Naive B cell (primary cell): ENCODE measurements at regions not wholly inside any gene's neighbourhood (a gene's known extent, or its start where the extent isn't known, plus 50 kb on each side); places are given as distances from the start of the nearest gene placed in this dataset.
"Not testable (repeated sequence)": the region's sequence is repeated elsewhere in the genome, so short reads cannot be mapped to it uniquely, and the experiment has no call there.

Experiments
- ATAC-seq, 2 donors: fragments of 150-1000 bp; cut with Tn5 transposase; 2 replicates each; pipeline ENCODE4 v1.10.0; 2021; ENCODE audit warnings: low read depth in 2 of 2, mild to moderate bottlenecking in 2 of 2, moderate library complexity in 2 of 2
- DNase-seq: peaks from one replicate; pipeline ENCODE4 v3.0.0; 2022
- H3K27ac Mint-ChIP-seq, 6 donors: one replicate each; pipeline ENCODE4 v1.8.0; 2020 to 2022; ENCODE audit warnings: mild to moderate bottlenecking in 6 of 6, mixed read lengths in 6 of 6, moderate library complexity in 5 of 6, inconsistent platforms in 2 of 6
- H3K27me3 Mint-ChIP-seq, 3 donors: one replicate each; pipeline ENCODE4 v1.8.0; 2021 to 2022; ENCODE audit warnings: mixed read lengths in 3 of 3, mild to moderate bottlenecking in 1 of 3
- H3K36me3 Mint-ChIP-seq, 2 donors: one replicate each; pipeline ENCODE4 v1.8.0; 2020 to 2022; ENCODE audit warnings: mixed read lengths in 2 of 2, inconsistent platforms in 1 of 2, mild to moderate bottlenecking in 1 of 2
- H3K4me1 Mint-ChIP-seq, 3 donors: one replicate each; pipeline ENCODE4 v1.8.0; 2020 to 2022; ENCODE audit warnings: mixed read lengths in 3 of 3, inconsistent platforms in 1 of 3, mild to moderate bottlenecking in 1 of 3, moderate library complexity in 1 of 3
- H3K4me3 Mint-ChIP-seq, 8 donors: one replicate each; pipeline ENCODE4 v1.8.0; 2020 to 2022; ENCODE audit warnings: mild to moderate bottlenecking in 8 of 8, mixed read lengths in 8 of 8, moderate library complexity in 8 of 8, inconsistent platforms in 2 of 8
- H3K9me3 Mint-ChIP-seq, 7 donors: one replicate each; pipeline ENCODE4 v1.8.0; 2020 to 2022; ENCODE audit warnings: mixed read lengths in 7 of 7, mild to moderate bottlenecking in 5 of 7, inconsistent platforms in 2 of 7, moderate library complexity in 1 of 7

- peaks cover 0 to 6% (median 0%) of the 10 kb centered on the region in 3 donors for H3K4me1 Mint-ChIP-seq
- H3K27ac Mint-ChIP-seq: no peak overlapping the region
- ATAC-seq (no peak), DNase-seq (no peak)
- H3K9me3 Mint-ChIP-seq: peaks cover 0 to 6% (median 0%) of the 10 kb centered on the region in 7 donors
- no peaks in the 10 kb centered on the region for H3K36me3 Mint-ChIP-seq
- H3K27me3 Mint-ChIP-seq: peaks cover 9 to 36% (median 24%) of the 10 kb centered on the region in 3 donors
- no peak overlapping the region for H3K4me3 Mint-ChIP-seq
Observed at GRCh38 chr9:129312251-129313122, 134.4 kb upstream of the IER5L start.

GRCh38 chr9:129311643-129312042 lies 133.6 kb upstream of the IER5L start:
- ATAC-seq: no peak
- Mint-ChIP-seq H3K4me3 (no peak overlapping the region), H3K4me1 (peaks cover 0 to 6% (median 0%) of the 10 kb centered on the region in 3 donors), H3K9me3 (peaks cover 0 to 6% (median 0%) of the 10 kb centered on the region in 7 donors), H3K27me3 (peaks cover 6 to 31% (median 22%) of the 10 kb centered on the region in 3 donors), H3K27ac (peak overlapping the region in 1 of 6 donors; percentile 93), H3K36me3 (no peaks in the 10 kb centered on the region)
- DNase-seq: no peak

- Mint-ChIP-seq H3K27me3 (peaks cover 6 to 29% (median 22%) of the 10 kb centered on the region in 3 donors), H3K27ac (no peak overlapping the region), H3K36me3 (no peaks in the 10 kb centered on the region), H3K4me3 (no peak overlapping the region), H3K9me3 (peaks cover 0 to 6% (median 0%) of the 10 kb centered on the region in 7 donors), H3K4me1 (peaks cover 0 to 6% (median 0%) of the 10 kb centered on the region in 3 donors)
- DNase-seq (no peak), ATAC-seq (no peak)
Observed at GRCh38 chr9:129310666-129311350, 132.7 kb upstream of the IER5L start.

- DNase-seq (no peak), ATAC-seq (no peak)
- Mint-ChIP-seq H3K36me3 (no peaks in the 10 kb centered on the region), H3K9me3 (peaks cover 0 to 6% (median 0%) of the 10 kb centered on the region in 7 donors), H3K4me3 (no peak overlapping the region), H3K27ac (peak overlapping the region in 3 of 6 donors; percentile 34 to 83 (median 82)), H3K27me3 (peaks cover 6 to 36% (median 22%) of the 10 kb centered on the region in 3 donors), H3K4me1 (peaks cover 0 to 6% (median 0%) of the 10 kb centered on the region in 3 donors)
Observed at GRCh38 chr9:129309906-129310305, 131.8 kb upstream of the IER5L start.

GRCh38 chr9:129309041-129309430 lies 131.0 kb upstream of the IER5L start:
- Mint-ChIP-seq H3K4me3 (no peak overlapping the region), H3K27ac (peak overlapping the region in 1 of 6 donors; percentile 75), H3K9me3 (peaks cover 0 to 6% (median 0%) of the 10 kb centered on the region in 7 donors), H3K27me3 (peaks cover 6 to 36% (median 22%) of the 10 kb centered on the region in 3 donors), H3K36me3 (no peaks in the 10 kb centered on the region), H3K4me1 (peaks cover 0 to 6% (median 0%) of the 10 kb centered on the region in 3 donors)
- no peak for ATAC-seq
- no peak for DNase-seq

GRCh38 chr9:129307227-129307970 lies 129.3 kb upstream of the IER5L start:
- no peak overlapping the region for H3K27ac Mint-ChIP-seq

GRCh38 chr9:129306318-129306973 lies 128.4 kb upstream of the IER5L start:
- Mint-ChIP-seq H3K27ac (no peak overlapping the region), H3K4me3 (no peak overlapping the region), H3K36me3 (peaks cover 0 to 8% of the 10 kb centered on the region in 2 donors), H3K4me1 (no peaks in the 10 kb centered on the region), H3K27me3 (peaks cover 15 to 45% (median 24%) of the 10 kb centered on the region in 3 donors), H3K9me3 (peaks cover 0 to 17% (median 9%) of the 10 kb centered on the region in 7 donors)
- ATAC-seq: no peak
- no peak for DNase-seq

More at GRCh38 chr9:129307227-129307970, 129.3 kb upstream of the IER5L start:
- no peak for DNase-seq
- Mint-ChIP-seq H3K36me3 (peaks cover 0 to 6% of the 10 kb centered on the region in 2 donors), H3K4me3 (no peak overlapping the region), H3K27me3 (peaks cover 12 to 38% (median 29%) of the 10 kb centered on the region in 3 donors), H3K4me1 (peaks cover 0 to 2% (median 0%) of the 10 kb centered on the region in 3 donors), H3K9me3 (peaks cover 0 to 14% (median 6%) of the 10 kb centered on the region in 7 donors)
- no peak for ATAC-seq

GRCh38 chr9:129305246-129305645 lies 127.2 kb upstream of the IER5L start:
- DNase-seq (no peak), ATAC-seq (no peak)
- Mint-ChIP-seq H3K4me1 (no peaks in the 10 kb centered on the region), H3K36me3 (peaks cover 7 to 8% of the 10 kb centered on the region in 2 donors), H3K9me3 (peaks cover 0 to 19% (median 10%) of the 10 kb centered on the region in 7 donors), H3K27me3 (peaks cover 14 to 47% (median 31%) of the 10 kb centered on the region in 3 donors), H3K4me3 (no peak overlapping the region), H3K27ac (no peak overlapping the region)

- Mint-ChIP-seq H3K27ac (no peak overlapping the region), H3K36me3 (peaks cover 7 to 8% of the 10 kb centered on the region in 2 donors), H3K27me3 (peaks cover 36 to 63% (median 46%) of the 10 kb centered on the region in 3 donors), H3K4me3 (no peak overlapping the region), H3K4me1 (no peaks in the 10 kb centered on the region), H3K9me3 (peaks cover 0 to 22% (median 13%) of the 10 kb centered on the region in 7 donors)
- no peak for DNase-seq
- no peak for ATAC-seq
Observed at GRCh38 chr9:129301941-129302340, 123.9 kb upstream of the IER5L start.

GRCh38 chr9:129296195-129296594 lies 118.1 kb upstream of the IER5L start:
- H3K4me1 Mint-ChIP-seq: not testable (repeated sequence)

GRCh38 chr9:129291041-129291501 lies 113.0 kb upstream of the IER5L start:
- H3K4me1 Mint-ChIP-seq: peaks cover 0 to 6% (median 3%) of the 10 kb centered on the region in 3 donors
- no peak overlapping the region for H3K4me3 Mint-ChIP-seq
- H3K27ac Mint-ChIP-seq: no peak overlapping the region
- no peaks in the 10 kb centered on the region for H3K36me3 Mint-ChIP-seq
- peaks cover 14 to 44% (median 30%) of the 10 kb centered on the region in 3 donors for H3K27me3 Mint-ChIP-seq
- H3K9me3 Mint-ChIP-seq: peaks cover 0 to 11% (median 4%) of the 10 kb centered on the region in 7 donors
- ATAC-seq (no peak), DNase-seq (no peak)

More at GRCh38 chr9:129296195-129296594, 118.1 kb upstream of the IER5L start:
- H3K27ac Mint-ChIP-seq, H3K4me3 Mint-ChIP-seq, ATAC-seq, DNase-seq, H3K36me3 Mint-ChIP-seq: not testable (repeated sequence)
- Mint-ChIP-seq H3K27me3 (peaks cover 36 to 55% (median 45%) of the 10 kb centered on the region in 3 donors), H3K9me3 (peaks cover 3 to 24% (median 11%) of the 10 kb centered on the region in 7 donors)

GRCh38 chr9:129290606-129291005 lies 112.5 kb upstream of the IER5L start:
- Mint-ChIP-seq H3K4me3 (no peak overlapping the region), H3K27ac (peak overlapping the region in 1 of 6 donors; percentile 21), H3K27me3 (peaks cover 14 to 44% (median 27%) of the 10 kb centered on the region in 3 donors), H3K36me3 (no peaks in the 10 kb centered on the region), H3K4me1 (peaks cover 0 to 6% (median 3%) of the 10 kb centered on the region in 3 donors), H3K9me3 (peaks cover 0 to 8% (median 3%) of the 10 kb centered on the region in 7 donors)
- ATAC-seq (no peak), DNase-seq (no peak)
